Stimulated activated CD4-positive, alpha-beta T cell treated with anti-CD3 and anti-CD28 coated beads, Interleukin-12 subunit alpha, Interleukin-12 subunit beta, amount 100 ng/mL, for 24 hours (primary cell): ENCODE measurements at regions not wholly inside any gene's neighbourhood (a gene's known extent, or its start where the extent isn't known, plus 50 kb on each side); places are given as distances from the start of the nearest gene placed in this dataset.

Experiments
- DNase-seq, 2 experiments: peaks; one replicate each; pipeline ENCODE4 v3.0.0-alpha.2; 2020; ENCODE audit warnings: low read depth in 2 of 2

DNA sequence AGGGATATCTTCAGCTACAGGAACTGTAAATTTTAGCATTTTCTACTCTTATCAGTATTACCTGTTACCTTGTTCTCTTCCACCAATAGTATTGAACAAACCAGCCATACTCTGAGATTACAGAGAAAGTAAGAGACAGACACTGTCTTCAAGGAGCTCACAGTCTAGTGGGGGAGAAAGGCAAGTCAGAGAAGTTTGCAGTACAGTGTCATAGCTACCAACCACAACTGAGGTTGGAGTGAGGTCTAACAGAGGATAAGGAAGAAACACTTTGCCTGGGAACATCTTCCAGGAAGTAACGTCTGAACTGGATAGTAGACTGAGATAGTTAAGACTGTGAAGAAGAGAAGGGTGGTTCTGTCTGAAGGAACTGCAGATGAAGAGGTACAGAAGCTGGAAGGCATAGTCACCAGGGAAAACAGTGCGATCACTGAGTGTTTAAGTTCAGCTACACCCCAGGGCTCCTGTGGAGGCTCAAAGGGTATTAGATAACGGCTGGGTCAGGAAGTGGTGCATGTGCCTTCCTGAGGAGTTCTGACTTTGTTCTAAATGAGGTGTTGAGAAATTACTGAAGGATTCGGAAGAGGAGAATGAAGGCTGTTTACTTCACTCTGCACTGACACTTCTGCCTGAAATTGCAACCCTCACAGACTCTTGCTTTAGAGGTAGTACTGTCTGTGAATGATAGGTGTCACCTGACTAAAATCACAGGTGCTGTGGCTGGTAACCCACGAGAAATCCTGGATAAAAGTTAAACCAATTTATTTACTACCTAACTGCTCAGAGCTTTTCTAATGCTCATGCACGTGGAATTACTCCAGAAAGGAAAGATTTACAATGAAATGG is 841.6 kb downstream of the MAT2B start:
- DNase-seq = no peak

DNA sequence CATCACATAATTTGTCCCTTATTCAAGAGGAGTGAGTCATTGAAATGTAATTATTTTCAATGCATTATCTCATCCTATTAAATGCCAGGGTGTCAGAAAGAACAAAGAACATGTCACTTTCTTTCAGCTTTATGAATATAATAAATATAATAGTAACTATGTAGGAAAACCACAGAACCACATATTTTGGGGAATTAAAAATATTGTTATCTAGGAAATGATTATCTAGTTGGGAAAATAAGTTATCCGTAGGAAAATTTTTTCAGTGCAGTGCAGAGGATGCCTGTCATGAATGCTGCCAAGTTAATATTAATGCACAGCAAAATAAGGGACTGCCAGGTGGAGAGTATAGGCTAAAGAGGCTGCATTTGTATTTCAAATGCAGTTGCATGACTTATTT is 844.8 kb downstream of the MAT2B start:
- DNase-seq = no peak

- no peak for DNase-seq
Measured at GRCh38 chr5:164351245-164351834, 845.9 kb downstream of the MAT2B start.

DNA sequence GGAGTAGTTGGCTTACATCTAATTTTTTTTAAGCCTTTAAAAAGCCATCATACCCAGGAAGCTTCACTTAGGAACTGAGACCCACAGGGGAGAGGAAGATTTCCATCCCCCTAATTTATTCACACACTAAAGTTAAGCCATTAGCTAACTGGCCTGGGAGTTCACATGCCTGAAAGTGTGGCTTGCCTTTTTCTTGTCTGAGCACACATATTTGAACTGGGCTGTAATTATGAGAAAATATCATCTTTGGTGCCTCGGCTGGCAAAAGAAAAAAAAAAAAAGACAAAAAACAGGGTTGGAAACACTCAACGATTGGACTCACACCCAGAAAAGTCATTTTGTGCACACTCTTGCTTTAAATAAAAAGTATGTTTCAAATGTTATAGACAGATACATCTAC is 847.3 kb downstream of the MAT2B start:
- no peak for DNase-seq

DNA sequence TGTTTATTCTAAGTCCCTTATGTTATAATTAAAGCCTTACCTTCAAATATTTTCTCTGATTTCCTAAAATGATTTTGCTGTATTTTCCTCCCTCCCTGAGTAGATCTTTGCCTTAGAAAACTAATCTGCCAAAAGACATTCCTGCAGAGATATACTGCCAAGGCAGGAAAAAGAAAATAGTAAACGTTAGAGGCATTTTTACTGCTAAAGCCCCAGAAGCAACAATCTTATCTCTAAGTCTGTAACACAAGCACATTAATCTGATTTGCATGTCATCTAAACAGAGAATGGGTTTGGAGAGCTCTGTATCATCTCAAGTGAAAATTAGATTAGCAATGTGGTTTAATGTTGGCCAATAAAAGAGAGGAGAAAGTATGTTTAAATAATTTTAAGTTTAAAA is 847.7 kb downstream of the MAT2B start:
- DNase-seq = no peak

DNA sequence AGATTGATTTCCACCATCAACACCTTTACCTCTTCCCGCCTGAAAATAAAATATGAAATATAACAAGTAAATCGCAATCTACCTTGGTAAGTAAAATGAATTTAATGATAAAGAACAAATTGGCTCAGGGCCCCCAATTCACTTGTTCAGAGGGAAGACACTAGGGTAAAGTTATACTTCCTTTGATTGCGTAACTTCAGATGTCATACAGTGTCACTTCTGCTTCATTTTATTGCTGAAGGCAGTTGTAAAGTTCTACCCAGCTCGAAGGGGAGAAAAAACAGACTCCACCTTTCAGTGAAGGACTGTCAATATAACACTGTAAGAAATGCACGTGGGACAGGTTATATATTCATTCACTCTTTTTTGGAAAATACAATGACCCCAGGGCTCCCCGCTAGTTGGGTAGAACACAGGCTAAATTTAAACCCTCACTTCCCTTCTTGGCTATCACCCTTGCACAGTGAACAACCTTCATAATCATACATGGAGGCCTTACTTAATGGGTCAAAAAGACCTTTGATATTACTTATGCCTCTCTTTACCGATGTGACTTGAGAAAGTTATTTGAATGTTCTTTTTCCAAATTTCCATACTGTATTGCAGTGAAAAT is 848.8 kb downstream of the MAT2B start:
- DNase-seq = no peak

DNA sequence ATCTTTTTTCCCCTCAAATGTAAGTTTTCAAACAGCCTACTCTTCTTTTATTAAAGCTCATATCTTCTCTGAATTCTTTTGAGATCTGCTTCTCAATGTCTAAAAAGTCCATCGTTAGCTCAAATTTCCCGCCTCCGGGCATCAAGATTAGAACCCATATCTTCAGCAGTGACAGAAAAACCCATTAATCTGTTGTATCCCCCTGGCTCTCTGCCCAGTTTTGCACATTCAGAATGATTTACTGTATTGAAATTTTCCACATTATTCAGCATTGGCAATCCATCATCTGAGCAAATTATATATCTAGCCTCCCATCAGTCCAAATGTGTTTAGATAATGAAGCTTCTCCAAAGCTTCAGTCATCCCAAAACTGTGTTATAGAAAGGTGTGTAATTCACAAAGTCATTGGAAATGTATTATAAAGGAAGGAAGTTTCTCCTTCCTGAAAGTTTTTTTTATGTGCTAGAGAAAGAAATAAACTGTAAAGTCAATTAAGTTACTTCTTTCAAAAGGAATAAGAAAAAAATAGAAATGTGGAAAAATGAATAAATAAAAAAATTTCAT is 849.9 kb downstream of the MAT2B start:
- no peak for DNase-seq

- no peak for DNase-seq
Measured at GRCh38 chr5:164356790-164357189, 851.4 kb downstream of the MAT2B start.

- no peak for DNase-seq
Measured at GRCh38 chr5:164357395-164358033, 852.1 kb downstream of the MAT2B start.

DNA sequence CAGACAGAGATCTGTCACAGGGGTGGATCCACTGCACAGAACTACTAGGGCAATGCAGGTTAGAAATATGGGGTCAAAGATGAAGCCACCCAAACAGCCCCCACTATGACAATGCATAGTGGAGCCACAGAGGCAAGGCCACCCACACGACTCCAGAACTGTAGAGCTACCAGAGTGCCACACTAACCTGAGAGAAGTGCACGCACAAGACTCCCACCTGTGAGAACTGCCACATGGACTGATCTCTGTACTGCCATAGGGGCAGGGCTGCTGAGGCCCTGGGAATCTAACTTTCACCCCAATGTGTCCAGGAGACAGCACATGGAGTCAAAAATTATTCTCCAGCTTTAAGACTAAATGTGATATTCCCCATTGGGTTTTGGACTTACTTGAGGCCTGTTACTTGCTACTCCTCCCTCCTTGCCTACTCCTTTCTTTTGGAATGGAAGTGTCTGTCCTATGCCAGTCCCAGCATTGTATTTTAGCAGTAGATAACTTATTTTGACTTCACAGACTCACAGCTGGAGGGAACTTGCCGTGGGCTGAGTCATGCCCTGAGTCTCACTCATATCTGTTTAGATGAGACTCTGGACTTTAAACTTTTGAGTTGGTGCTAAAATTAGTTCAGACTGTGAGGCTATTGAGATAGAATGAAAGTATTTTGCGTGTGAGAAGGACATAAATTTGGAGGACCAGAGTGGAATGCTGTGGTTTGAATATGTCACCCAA is 853.3 kb downstream of the MAT2B start:
- no peak for DNase-seq

DNA sequence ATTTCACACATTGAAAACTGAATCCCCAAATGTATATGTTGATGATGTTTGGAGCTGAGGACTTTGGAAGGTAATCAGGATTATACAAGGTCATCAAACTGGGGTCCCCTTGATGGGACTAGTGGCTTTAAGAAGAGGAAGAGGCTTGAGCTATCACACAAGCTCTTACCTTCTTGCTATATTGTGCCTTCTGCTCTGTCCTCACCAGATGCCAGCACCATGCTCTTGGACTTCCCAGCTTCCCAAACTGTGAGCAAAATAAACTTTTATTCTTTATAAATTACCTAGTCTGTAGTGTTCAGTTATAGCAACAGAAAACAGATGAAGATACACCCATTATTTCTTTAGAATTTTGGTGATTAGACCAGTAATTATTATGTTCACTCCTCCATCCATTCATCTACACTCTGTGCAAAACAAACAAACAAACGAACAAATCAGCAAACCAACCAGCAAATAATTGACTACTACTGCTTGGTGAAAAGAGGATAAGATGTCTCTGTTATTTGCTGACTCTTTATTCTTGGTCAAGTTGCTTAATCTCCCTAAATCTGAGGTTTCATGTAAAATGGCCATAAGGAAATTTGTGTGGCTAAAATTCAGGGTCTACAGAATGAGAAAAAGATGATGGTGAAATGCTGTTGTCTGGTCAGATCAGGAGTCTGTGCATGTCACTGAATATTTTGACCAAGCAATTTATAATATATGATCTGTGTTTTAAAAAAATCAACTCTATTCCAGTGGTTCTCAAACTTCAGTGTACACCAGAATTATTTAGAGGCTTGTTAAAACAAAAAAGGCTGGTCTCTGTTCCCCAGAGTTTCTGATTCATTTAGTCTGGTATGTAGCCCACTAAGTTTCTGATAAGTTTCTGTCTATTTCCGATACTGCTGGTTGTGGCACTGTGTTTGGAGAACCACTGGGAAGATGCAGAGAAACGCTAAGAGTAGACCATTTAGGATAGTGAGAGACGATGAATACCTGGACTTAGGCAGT is 854.1 kb downstream of the MAT2B start:
- no peak for DNase-seq

DNA sequence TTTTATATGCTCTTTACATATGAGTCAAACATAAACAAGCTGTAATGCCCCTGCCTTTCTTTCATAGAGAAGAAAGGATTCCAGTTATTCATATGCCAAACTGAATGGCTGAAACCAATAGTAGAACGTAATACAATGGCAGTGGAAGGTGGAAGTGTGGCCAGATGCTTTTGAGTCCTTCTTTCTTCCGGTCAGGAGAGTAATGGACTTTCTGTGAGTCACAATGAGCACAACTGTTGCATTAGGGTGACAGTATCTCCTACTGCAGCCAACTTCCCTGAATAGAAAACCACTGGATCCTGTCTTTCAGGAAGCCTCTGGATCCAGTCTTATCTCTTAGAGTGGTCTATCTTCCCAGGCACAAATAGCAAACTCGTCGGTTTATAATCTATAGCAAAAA is 855.2 kb downstream of the MAT2B start:
- no peak for DNase-seq

- no peak for DNase-seq
Measured at GRCh38 chr5:164361986-164362385, 856.6 kb downstream of the MAT2B start.

DNA sequence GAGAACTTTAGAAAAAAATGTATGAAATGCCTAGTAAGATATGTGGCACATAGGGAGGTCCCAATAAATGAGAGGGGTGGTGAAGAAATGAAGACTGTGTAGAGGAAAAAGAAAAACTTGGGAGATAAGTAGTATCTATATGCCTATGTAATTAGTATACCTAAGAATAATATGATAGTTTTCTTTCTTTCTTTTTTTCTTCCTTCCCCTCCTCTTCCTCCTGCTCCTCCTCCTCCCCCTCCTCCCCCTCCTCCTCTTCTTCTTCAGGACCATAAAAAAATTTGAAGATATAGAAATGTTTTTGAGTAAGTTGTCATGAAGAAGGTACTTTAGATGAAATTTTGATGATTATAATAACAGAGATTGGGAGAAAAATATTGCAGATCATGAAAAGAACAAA is 857.4 kb downstream of the MAT2B start:
- DNase-seq = no peak

DNA sequence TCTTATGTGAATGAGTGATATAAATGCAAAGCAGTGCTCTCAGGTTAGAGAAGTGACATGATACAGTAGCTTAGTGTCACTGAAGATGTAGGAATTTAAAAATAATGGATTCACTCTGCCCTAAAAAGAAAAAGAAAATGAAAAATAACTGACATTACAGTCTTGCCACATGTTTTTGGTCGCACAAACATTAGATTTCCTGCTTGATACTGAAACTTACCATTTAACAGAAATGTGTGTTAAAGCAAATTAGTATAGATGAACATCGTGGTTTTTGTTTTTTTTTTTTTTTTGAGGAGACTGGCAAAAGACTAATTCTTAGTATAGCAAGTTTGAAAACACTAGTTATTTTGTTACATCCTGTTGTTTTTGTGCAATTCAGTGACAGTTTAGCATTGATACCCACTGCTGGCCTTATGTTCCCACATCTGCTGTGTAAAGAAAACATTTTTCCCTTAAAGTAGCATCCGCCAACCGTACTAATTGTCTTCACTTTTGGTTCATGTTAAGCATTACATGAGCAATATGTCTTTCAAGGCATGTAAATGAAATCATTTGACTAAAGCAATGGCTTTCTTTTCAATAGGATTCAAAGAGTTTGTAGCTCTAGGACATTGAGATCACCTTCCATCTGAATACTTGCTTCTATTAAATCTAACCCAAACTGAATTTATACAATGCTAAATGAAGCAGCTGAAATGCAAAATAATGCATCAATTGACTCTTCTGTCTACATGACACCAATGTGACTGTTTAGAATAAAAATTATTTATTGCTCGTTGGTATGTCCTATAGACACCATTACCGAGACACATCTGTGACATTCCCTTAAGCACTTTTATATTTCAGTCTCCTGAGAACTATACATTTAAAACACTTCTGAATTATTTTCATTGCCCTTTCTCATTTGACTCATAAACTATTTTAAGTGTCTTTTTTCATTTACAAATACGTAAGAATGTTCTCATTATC is 859.1 kb downstream of the MAT2B start:
- no peak for DNase-seq

GRCh38 chr5:164370841-164371240 is 865.4 kb downstream of the MAT2B start:
- DNase-seq = no peak

- DNase-seq = no peak
Measured at GRCh38 chr5:164372892-164373291, 867.5 kb downstream of the MAT2B start.

- DNase-seq = no peak
Measured at GRCh38 chr5:164373876-164374275, 868.5 kb downstream of the MAT2B start.

DNA sequence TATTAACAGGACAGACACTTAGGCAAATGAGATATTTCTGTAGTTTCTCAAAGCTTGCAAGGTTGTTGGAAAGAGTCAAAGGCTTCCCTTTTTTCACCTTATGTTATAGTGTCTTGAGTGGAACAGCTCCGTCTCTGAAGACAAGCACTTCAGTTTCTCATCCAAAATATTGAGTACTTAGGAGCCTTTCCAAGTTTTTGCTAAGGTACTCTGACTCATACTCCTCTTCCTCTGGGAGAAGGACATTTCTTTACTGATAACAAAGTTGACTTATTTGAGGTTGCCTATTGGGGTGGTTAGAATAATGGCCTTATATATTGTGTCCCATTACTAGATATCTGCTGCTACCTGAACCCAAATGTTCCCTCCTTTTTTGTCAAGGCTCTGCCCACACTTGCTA is 869.6 kb downstream of the MAT2B start:
- DNase-seq = no peak
